Hypothalamus (tissue), 51 donors: ENCODE measurements at regions not wholly inside any gene's neighbourhood (a gene's known extent, or its start where the extent isn't known, plus 50 kb on each side); places are given as distances from the start of the nearest gene placed in this dataset.
"Not testable (repeated sequence)": the region's sequence is repeated elsewhere in the genome, so short reads cannot be mapped to it uniquely, and the experiment has no call there.

ENCODE experiments used
- DNase-seq, 51 donors: peaks; one replicate each; lab custom pipeline; 2025; lab: John Stamatoyannopoulos, UW

DNA sequence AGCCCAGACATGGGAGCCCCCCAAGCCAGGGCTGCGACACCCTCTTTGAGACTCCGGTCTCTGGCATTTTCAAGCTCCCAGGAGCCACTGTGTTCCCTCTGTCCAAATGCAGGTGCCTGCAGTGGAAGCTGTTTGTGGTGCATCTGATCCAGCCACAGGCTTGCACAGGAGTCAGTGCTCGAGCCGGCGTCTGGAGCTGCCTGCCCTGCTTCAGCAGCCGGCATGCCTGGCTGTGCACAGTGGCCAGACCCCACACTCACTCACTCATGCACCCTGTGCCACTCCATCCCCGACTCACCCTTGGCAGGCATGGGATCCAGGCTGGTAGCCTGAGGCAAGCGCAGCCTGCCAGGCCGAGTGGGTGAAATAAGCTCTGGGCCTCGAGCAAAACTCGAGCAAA lies 555.0 kb upstream of the CCDC54 start:
- no peak for DNase-seq

DNA sequence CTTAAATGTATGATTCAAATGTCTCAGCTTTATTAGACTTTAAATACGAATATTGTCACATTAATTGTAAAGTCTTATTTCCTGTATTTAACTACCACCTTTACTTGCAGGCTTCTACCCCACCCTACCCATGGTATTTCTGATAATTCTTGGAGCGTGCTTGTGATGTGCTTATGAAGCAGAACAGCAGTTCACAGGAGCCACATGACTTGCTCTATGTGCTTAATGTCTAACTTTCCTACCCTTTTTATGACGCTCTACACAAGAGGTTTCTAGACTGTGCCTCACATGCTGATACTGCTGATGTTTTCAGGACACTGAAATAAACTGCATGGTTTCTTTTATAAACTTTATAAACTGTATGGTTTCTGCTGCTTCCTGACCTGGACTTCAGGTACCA lies 553.5 kb upstream of the CCDC54 start:
- DNase-seq = no peak

- peak in 6 of 51 donors; percentile 2 to 18 (median 6) for DNase-seq
Observed at GRCh38 chr3:106824856-106825255, 552.4 kb upstream of the CCDC54 start.

- no peak for DNase-seq
Observed at GRCh38 chr3:106825962-106826605, 551.2 kb upstream of the CCDC54 start.

DNA sequence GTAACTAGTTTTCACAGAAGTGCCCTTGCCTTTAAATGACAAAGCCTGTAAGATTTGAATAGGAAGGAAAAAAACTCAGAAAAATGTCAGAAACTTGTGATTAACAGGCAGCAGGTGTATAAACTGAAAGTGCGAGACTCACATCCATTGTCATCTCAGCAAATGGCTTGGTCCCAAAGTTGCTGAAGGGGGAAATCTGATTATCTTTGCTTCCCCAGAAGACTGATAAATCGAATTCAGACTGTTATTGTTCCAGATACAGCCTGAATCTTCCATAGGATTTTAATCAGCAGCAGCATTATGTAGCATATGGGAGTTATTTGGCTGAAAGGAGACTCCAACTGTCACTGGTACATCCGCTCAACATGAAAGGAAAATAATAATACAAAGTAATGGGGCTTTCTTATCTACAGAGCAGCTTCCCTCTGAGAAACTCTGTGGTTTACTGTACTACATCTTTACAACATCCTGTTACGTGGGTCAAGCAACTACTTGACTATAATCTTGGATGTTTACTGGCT lies 550.4 kb upstream of the CCDC54 start:
- no peak for DNase-seq

DNA sequence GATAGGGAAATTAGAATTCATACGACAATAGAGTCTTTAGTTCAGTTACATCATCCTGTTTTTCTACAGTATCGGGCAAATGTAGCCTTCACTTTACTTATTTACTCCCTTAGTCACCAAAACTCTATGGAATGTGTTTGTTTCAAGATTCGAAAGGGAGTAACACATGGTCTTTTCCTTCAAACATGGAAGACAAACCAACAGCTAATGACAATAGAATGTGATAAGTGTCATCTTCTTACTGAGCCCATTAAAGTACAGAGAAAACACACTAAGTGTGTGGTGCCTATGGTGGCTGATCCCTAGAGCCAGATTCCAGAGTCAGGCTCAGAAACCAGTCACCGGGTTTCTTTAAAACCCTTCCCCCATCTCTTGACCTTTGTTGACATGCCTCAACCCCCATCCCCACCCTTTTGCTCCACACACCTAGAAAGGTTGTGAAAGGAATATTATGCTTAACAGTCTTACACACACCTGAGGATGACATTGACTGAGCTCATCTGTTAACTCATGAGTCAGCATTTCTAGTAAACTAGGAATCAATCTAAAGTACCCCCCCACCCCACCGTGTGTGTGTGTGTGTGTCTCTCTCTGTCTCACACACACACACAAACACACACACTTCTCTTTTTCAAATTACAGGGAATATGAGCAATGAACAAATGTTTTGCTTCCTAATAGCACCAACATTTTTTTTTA lies 549.6 kb upstream of the CCDC54 start:
- DNase-seq = no peak

GRCh38 chr3:106829206-106829605 lies 548.0 kb upstream of the CCDC54 start:
- DNase-seq = no peak

- DNase-seq = no peak
Observed at GRCh38 chr3:106830334-106830733, 546.9 kb upstream of the CCDC54 start.

DNA sequence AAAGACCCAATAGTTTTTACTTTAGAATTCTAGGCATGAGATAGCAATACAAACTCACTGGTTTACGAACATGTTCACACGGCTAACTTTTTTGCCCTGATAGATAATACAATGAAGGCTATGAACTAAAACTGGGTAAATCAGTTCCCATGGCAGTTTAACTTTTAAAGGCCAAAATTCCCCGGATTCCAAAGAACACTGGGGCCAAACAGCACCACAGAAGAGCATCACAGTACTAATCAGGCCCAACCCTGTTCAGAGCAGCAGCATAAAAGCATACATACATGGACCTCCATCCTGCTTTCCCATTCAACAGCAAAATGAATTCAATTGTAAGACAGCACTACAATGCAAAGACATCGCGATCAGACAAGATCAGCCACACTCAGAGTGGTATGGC lies 540.3 kb upstream of the CCDC54 start:
- no peak for DNase-seq

DNA sequence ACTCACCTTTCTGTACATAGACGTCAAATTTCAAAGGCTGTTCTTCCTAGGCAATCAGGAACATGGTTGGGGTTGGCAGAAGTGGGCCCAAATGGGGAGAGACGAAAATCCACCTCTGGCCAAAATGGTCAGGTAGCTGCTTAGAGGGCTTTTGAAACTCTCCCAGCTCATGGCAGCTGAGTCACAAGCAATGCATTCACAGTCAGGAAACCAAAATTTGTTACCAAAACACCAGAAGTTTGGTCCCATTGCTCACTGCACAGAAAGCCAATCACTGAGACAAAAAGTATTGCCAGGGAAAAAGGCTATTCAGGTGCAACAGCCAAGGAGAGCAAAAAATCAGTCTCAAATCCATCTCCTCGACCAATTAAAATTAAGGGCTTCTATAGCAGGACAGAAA lies 539.6 kb upstream of the CCDC54 start:
- no peak for DNase-seq

DNA sequence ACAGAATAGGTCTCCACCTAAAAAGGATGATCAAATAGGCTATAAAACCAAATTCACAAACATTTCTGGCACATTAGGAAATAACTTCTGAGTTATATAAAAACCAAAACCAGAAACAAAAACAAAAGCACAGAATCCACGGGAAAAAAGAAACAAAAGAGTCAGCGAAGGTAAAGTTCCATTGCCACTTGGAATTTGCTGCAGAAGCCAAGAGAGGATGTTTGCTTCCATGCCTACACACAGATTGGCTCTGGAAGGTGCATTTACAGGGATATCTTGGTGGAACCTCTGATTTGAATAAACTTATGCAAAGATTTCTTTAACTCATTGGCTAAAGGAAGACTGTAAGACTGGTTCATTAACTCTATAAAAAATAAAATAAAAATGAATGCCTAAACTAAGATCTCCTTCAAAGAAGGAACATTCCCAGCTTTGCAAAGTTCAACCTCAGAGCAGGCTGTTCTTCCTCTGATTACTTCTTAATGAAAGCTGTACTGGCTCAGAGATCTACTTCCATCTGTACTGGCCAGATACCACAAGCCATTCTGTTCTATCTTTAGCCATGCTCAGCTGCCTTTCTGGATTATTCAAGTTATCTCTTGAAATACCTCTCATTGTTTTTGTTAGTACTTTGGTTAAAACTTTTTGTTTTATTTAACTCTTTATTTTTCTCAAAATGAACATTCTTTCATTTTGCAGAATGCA lies 537.5 kb upstream of the CCDC54 start:
- no peak for DNase-seq

- DNase-seq = no peak
Observed at GRCh38 chr3:106840319-106840718, 536.9 kb upstream of the CCDC54 start.

DNA sequence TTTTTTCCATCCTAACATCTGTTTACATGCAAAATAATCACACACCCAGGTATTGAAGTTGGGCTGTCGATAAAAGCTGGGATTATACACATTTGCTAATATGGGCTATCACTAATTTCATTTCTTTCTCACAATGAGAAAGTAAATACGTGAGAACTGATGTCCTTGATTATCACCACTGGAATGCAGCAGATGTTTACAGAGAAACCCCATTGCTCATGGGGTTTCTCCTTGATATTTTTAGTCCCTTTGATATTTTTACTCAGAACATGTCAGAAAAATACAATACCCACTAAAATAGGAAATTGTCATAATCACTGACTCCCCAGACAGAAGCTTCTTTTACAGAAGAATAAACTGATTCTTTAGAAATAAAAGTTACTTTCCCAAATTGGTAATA lies 535.1 kb upstream of the CCDC54 start:
- no peak for DNase-seq

GRCh38 chr3:106844638-106845037 lies 532.6 kb upstream of the CCDC54 start:
- DNase-seq = no peak

DNA sequence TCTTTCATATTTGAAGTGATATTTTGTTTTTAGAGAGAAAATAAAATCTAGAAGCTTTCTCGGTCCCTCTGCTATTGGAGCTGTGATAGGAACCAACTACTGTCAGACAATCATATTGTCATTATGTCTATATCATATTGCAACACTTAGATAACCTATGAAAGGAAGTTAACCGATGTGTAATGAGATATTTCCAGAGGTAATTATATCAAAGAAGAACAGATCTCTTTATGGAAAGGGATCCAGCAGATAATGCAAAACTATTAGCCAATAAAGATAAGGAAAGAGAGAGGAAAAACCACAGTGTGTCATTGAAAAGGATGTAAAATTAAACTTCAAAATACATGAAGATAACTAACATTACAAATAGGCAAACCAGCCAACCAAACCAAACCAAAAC lies 529.1 kb upstream of the CCDC54 start:
- DNase-seq = no peak

DNA sequence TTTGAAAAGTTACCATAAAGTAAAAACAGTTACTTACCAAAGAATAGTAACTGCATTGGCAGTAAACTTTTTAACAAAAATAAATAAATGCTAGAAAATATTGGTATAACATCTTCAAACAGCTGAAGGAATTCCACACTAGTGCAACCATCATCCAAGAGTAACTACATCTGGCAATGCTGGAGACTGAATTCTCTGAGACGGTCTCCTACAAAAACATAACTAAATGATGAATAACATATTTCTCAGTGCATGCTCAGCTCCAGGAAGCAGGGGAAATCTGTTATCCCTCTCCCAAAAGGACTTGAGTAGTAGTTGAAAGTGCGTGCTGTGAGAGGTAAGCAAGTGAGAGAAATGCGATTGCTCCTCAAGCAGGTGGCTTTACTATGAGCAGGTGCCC lies 526.8 kb upstream of the CCDC54 start:
- DNase-seq = no peak

GRCh38 chr3:106858321-106858720 lies 518.9 kb upstream of the CCDC54 start:
- not testable (repeated sequence) for DNase-seq

- DNase-seq = no peak
Observed at GRCh38 chr3:106860182-106860581, 517.1 kb upstream of the CCDC54 start.

GRCh38 chr3:106862067-106862466 lies 515.2 kb upstream of the CCDC54 start:
- peak in 2 of 51 donors; percentile 3 to 13 for DNase-seq

GRCh38 chr3:106877627-106878026 lies 499.6 kb upstream of the CCDC54 start:
- no peak for DNase-seq

- DNase-seq = no peak
Observed at GRCh38 chr3:106880206-106880605, 497.0 kb upstream of the CCDC54 start.

GRCh38 chr3:106881186-106881585 lies 496.1 kb upstream of the CCDC54 start:
- no peak for DNase-seq
